ENCODE measurements at regions not wholly inside any gene's neighbourhood (a gene's known extent, or its start where the extent isn't known, plus 50 kb on each side); places are given as distances from the start of the nearest gene placed in this dataset.

DNA sequence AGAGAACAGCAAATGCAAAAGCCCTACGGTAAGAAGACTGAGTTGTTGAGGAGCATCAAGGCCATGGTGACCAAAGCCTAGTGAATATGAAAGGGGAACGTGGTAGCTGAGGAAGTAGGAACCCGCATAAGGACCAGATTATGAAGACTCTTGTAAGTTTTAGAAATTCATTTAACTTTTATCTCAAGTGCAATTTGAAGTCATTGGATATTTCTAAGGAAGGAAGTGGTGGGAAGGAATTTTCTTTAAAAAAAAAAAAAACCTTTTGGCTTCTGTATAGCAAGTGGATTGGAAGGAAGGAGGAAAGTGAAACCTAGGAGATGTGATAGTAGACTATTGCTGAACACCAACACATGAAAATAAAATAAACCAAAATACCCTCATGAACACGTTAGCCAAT is 119.0 kb downstream of the TNFSF18 start:
- no peak overlapping the region for H3K4me3 ChIP-seq (ENCODE audit: severe bottlenecking)
- DNase-seq (ENCODE audit: low spot score) (no peak), ATAC-seq (ENCODE audit: low read depth) (no peak)
- H3K36me3 ChIP-seq (ENCODE audit: low read depth): no peaks in the 10 kb centered on the region
- peaks cover 51% of the 10 kb centered on the region for H3K4me1 ChIP-seq (ENCODE audit: insufficient read depth, poor library complexity, severe bottlenecking)
- H3K9me3 ChIP-seq (ENCODE audit: severe bottlenecking): no peaks in the 10 kb centered on the region
- no peaks in the 10 kb centered on the region for H3K27me3 ChIP-seq (ENCODE audit: insufficient read depth, poor library complexity, severe bottlenecking)
- TF ChIP-seq, protein P1, sequence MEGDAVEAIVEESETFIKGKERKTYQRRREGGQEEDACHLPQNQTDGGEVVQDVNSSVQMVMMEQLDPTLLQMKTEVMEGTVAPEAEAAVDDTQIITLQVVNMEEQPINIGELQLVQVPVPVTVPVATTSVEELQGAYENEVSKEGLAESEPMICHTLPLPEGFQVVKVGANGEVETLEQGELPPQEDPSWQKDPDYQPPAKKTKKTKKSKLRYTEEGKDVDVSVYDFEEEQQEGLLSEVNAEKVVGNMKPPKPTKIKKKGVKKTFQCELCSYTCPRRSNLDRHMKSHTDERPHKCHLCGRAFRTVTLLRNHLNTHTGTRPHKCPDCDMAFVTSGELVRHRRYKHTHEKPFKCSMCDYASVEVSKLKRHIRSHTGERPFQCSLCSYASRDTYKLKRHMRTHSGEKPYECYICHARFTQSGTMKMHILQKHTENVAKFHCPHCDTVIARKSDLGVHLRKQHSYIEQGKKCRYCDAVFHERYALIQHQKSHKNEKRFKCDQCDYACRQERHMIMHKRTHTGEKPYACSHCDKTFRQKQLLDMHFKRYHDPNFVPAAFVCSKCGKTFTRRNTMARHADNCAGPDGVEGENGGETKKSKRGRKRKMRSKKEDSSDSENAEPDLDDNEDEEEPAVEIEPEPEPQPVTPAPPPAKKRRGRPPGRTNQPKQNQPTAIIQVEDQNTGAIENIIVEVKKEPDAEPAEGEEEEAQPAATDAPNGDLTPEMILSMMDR (IDR thresholded peaks at IDR 0.05; ENCODE audit: poor library complexity, severe bottlenecking): no peak
- no peak overlapping the region for H3K27ac ChIP-seq (ENCODE audit: poor library complexity, severe bottlenecking)

- TF ChIP-seq, protein P1 (IDR thresholded peaks at IDR 0.05; ENCODE audit: poor library complexity, severe bottlenecking): no peak
- peaks cover 48% of the 10 kb centered on the region for H3K4me1 ChIP-seq (ENCODE audit: insufficient read depth, poor library complexity, severe bottlenecking)
- H3K9me3 ChIP-seq (ENCODE audit: severe bottlenecking): no peaks in the 10 kb centered on the region
- no peaks in the 10 kb centered on the region for H3K36me3 ChIP-seq (ENCODE audit: low read depth)
- DNase-seq (ENCODE audit: low spot score): no peak
- no peaks in the 10 kb centered on the region for H3K27me3 ChIP-seq (ENCODE audit: insufficient read depth, poor library complexity, severe bottlenecking)
- no peak overlapping the region for H3K4me3 ChIP-seq (ENCODE audit: severe bottlenecking)
- peak overlapping the region; percentile 90 for H3K27ac ChIP-seq (ENCODE audit: poor library complexity, severe bottlenecking)
- no peak for ATAC-seq (ENCODE audit: low read depth)
These were observed 117.8 kb downstream of the TNFSF18 start for GRCh38 chr1:172932981-172933380.

GRCh38 chr1:172934417-172934762 is 116.4 kb downstream of the TNFSF18 start:
- Histone ChIP-seq H3K4me3 (ENCODE audit: severe bottlenecking) (no peak overlapping the region), H3K27me3 (ENCODE audit: insufficient read depth, poor library complexity, severe bottlenecking) (no peaks in the 10 kb centered on the region), H3K36me3 (ENCODE audit: low read depth) (no peaks in the 10 kb centered on the region), H3K9me3 (ENCODE audit: severe bottlenecking) (no peaks in the 10 kb centered on the region), H3K4me1 (ENCODE audit: insufficient read depth, poor library complexity, severe bottlenecking) (peaks cover 34% of the 10 kb centered on the region), H3K27ac (ENCODE audit: poor library complexity, severe bottlenecking) (peak overlapping the region; percentile 90)
- no peak for DNase-seq (ENCODE audit: low spot score)
- no peak for ATAC-seq (ENCODE audit: low read depth)
- TF ChIP-seq, protein P1 (IDR thresholded peaks at IDR 0.05; ENCODE audit: poor library complexity, severe bottlenecking): no peak

- Histone ChIP-seq H3K9me3 (ENCODE audit: severe bottlenecking) (no peaks in the 10 kb centered on the region), H3K4me1 (ENCODE audit: insufficient read depth, poor library complexity, severe bottlenecking) (peaks cover 29% of the 10 kb centered on the region), H3K27me3 (ENCODE audit: insufficient read depth, poor library complexity, severe bottlenecking) (no peaks in the 10 kb centered on the region), H3K4me3 (ENCODE audit: severe bottlenecking) (no peak overlapping the region), H3K36me3 (ENCODE audit: low read depth) (no peaks in the 10 kb centered on the region), H3K27ac (ENCODE audit: poor library complexity, severe bottlenecking) (peak overlapping the region; percentile 90)
- ATAC-seq (ENCODE audit: low read depth) (no peak), DNase-seq (ENCODE audit: low spot score) (no peak)
- TF ChIP-seq, protein P1 (IDR thresholded peaks at IDR 0.05; ENCODE audit: poor library complexity, severe bottlenecking): no peak
These were observed 115.6 kb downstream of the TNFSF18 start for GRCh38 chr1:172935062-172935592.

- Histone ChIP-seq H3K27ac (ENCODE audit: poor library complexity, severe bottlenecking) (no peak overlapping the region), H3K4me3 (ENCODE audit: severe bottlenecking) (no peak overlapping the region), H3K27me3 (ENCODE audit: insufficient read depth, poor library complexity, severe bottlenecking) (no peaks in the 10 kb centered on the region), H3K9me3 (ENCODE audit: severe bottlenecking) (no peaks in the 10 kb centered on the region), H3K4me1 (ENCODE audit: insufficient read depth, poor library complexity, severe bottlenecking) (peaks cover 29% of the 10 kb centered on the region), H3K36me3 (ENCODE audit: low read depth) (no peaks in the 10 kb centered on the region)
- ATAC-seq (ENCODE audit: low read depth) (no peak), DNase-seq (ENCODE audit: low spot score) (no peak)
- TF ChIP-seq, protein P1 (IDR thresholded peaks at IDR 0.05; ENCODE audit: poor library complexity, severe bottlenecking): no peak
These were observed 114.6 kb downstream of the TNFSF18 start for GRCh38 chr1:172936088-172936645.
